ENCODE measurements at regions not wholly inside any gene's neighbourhood (a gene's known extent, or its start where the extent isn't known, plus 50 kb on each side); places are given as distances from the start of the nearest gene placed in this dataset.

GRCh38 chr5:57072218-57072892 lies 101.5 kb upstream of the GPBP1 start:
- TF ChIP-seq CTCF (IDR thresholded peaks at IDR 0.05) (no peak), POLR2A (IDR thresholded peaks at IDR 0.05) (no peak)

All from thyroid gland (tissue), 4 donors.